Trophoblast cell (in vitro differentiated cells and primary cell): ENCODE measurements at regions not wholly inside any gene's neighbourhood (a gene's known extent, or its start where the extent isn't known, plus 50 kb on each side); places are given as distances from the start of the nearest gene placed in this dataset.

Experiments
- DNase-seq, 2 donors: peaks; one replicate each; pipeline ENCODE4 v3.0.0-alpha.2; 2016
- H2AFZ ChIP-seq: 2 replicates; pipeline ENCODE4 v1.6.1; 2013; ENCODE audit warnings: low read length, moderate library complexity, mild to moderate bottlenecking; ENCODE audit not compliant: insufficient read depth, poor library complexity
- H2AK5ac ChIP-seq: 2 replicates; pipeline ENCODE4 v1.6.1; 2013; ENCODE audit warnings: mild to moderate bottlenecking, low read length
- H2BK120ac ChIP-seq: 2 replicates; pipeline ENCODE4 v1.6.1; 2013; ENCODE audit warnings: low read length, mild to moderate bottlenecking, moderate library complexity; ENCODE audit not compliant: insufficient read depth, poor library complexity
- H2BK12ac ChIP-seq: 2 replicates; pipeline ENCODE4 v1.6.1; 2013; ENCODE audit warnings: mild to moderate bottlenecking, low read length, moderate library complexity
- H2BK5ac ChIP-seq: 2 replicates; pipeline ENCODE4 v1.6.1; 2013; ENCODE audit warnings: low read length, low read depth, moderate library complexity, mild to moderate bottlenecking; ENCODE audit not compliant: poor library complexity
- H3K14ac ChIP-seq: 2 replicates; pipeline ENCODE4 v1.6.1; 2013; ENCODE audit warnings: mild to moderate bottlenecking, low read length
- H3K18ac ChIP-seq: 2 replicates; pipeline ENCODE4 v1.6.1; 2013; ENCODE audit warnings: mild to moderate bottlenecking, low read length
- H3K23ac ChIP-seq: 2 replicates; pipeline ENCODE4 v1.6.1; 2013; ENCODE audit warnings: low read length
- H3K27ac ChIP-seq: 2 replicates; pipeline ENCODE4 v1.5.1; 2013; ENCODE audit warnings: low read depth, mild to moderate bottlenecking, inconsistent platforms, low read length, moderate library complexity
- H3K27me3 ChIP-seq: 2 replicates; pipeline ENCODE4 v1.6.1; 2013; ENCODE audit warnings: inconsistent platforms, mild to moderate bottlenecking, low read length, moderate library complexity; ENCODE audit not compliant: insufficient read depth
- H3K36me3 ChIP-seq, 2 experiments: 1 replicate in 1 of 2; 2 replicates in 1 of 2; pipeline ENCODE4 v1.6.1; 2013; ENCODE audit warnings: low read length in 2 of 2, mild to moderate bottlenecking in 2 of 2, moderate library complexity in 1 of 2; ENCODE audit not compliant: insufficient read depth in 2 of 2, control insufficient read depth in 1 of 2
- H3K4ac ChIP-seq: 2 replicates; pipeline ENCODE4 v1.6.1; 2013; ENCODE audit warnings: low read depth, mild to moderate bottlenecking, low read length, moderate library complexity
- H3K4me1 ChIP-seq, 2 experiments: 1 replicate in 1 of 2; 2 replicates in 1 of 2; pipeline ENCODE4 v1.6.1; 2013; ENCODE audit warnings: low read length in 2 of 2, mild to moderate bottlenecking in 2 of 2, moderate library complexity in 1 of 2; ENCODE audit not compliant: insufficient read depth in 2 of 2, control insufficient read depth in 1 of 2
- H3K4me2 ChIP-seq: 2 replicates; pipeline ENCODE4 v1.6.1; 2013; ENCODE audit warnings: inconsistent platforms, mild to moderate bottlenecking, low read length, moderate library complexity
- H3K4me3 ChIP-seq: 2 replicates; pipeline ENCODE4 v1.5.1; 2013; ENCODE audit warnings: mild to moderate bottlenecking, low read depth, low read length, inconsistent platforms
- H3K79me1 ChIP-seq: one replicate; pipeline ENCODE4 v1.6.1; 2013; ENCODE audit warnings: low read length
- H3K79me2 ChIP-seq: 2 replicates; pipeline ENCODE4 v1.6.1; 2013; ENCODE audit warnings: low read length, mild to moderate bottlenecking; ENCODE audit not compliant: control insufficient read depth, insufficient read depth, poor library complexity
- H3K9ac ChIP-seq: 2 replicates; pipeline ENCODE4 v1.6.1; 2013; ENCODE audit warnings: mild to moderate bottlenecking, low read length
- H3K9me3 ChIP-seq: 2 replicates; pipeline ENCODE4 v1.6.1; 2013; ENCODE audit warnings: low read depth, mild to moderate bottlenecking, control low read depth, inconsistent platforms, low read length; ENCODE audit not compliant: insufficient read depth
- H4K12ac ChIP-seq: 2 replicates; pipeline ENCODE4 v1.6.1; 2013; ENCODE audit warnings: low read depth, mild to moderate bottlenecking, low read length, moderate library complexity
- H4K8ac ChIP-seq: 2 replicates; pipeline ENCODE4 v1.6.1; 2013; ENCODE audit warnings: low read depth, mild to moderate bottlenecking, low read length, moderate library complexity
- H4K91ac ChIP-seq: one replicate; pipeline ENCODE4 v1.6.1; 2013; ENCODE audit warnings: low read depth, mild to moderate bottlenecking, low read length, moderate library complexity
- WGBS: extraction: QIAGEN DNeasy Blood & Tissue Kit; methylation state at CpG from one replicate; pipeline ENCODE4 v1.1.7; 2013; ENCODE audit warnings: missing lambda C conversion rate; ENCODE audit not compliant: insufficient read length, insufficient coverage; ENCODE audit errors: extremely low coverage; 5-methylcytosine and 5-hydroxymethylcytosine counted together

DNA sequence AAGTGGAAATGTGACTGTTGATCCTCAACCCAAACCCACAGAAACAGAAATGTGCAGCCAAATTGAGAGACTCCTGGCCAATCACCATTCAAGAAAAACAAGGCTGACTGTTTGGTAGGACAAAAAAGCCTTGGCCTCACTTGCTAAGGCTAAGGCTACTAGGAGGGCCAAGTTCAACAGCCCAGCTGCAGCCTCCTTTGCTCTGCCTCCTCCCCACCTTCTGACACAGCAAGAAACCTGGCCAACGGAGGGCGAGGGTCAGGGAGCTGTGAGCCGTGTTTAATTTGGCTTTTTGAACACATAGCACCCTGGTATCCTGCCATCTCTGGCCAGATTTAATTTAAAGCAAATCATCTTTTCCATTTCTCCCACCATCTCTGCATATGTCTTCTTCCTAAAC lies 165.8 kb upstream of the RAB4A start:
- H3K36me3 ChIP-seq, result no peaks in the 10 kb centered on the region
- H3K4me3 ChIP-seq, result no peak overlapping the region
- no peak overlapping the region for H2AK5ac ChIP-seq
- H4K91ac ChIP-seq, result no peak overlapping the region
- no peak overlapping the region for H2BK120ac ChIP-seq
- no peak overlapping the region for H3K27ac ChIP-seq
- H3K9ac ChIP-seq, result no peak overlapping the region
- no peak for DNase-seq
- H3K4ac ChIP-seq, result no peak overlapping the region
- H3K4me2 ChIP-seq, result no peak overlapping the region
- H3K23ac ChIP-seq, result no peak overlapping the region
- H2BK12ac ChIP-seq, result peak overlapping the region; percentile 0
- no CpG with 5 or more reads among the region's 3 CpGs for WGBS
- peaks cover 29 to 43% of the 10 kb centered on the region in 2 experiments for H3K4me1 ChIP-seq
- H2AFZ ChIP-seq, result no peak overlapping the region
- no peak overlapping the region for H4K8ac ChIP-seq
- H3K27me3 ChIP-seq, result no peaks in the 10 kb centered on the region
- H3K18ac ChIP-seq, result no peak overlapping the region
- no peak overlapping the region for H3K14ac ChIP-seq
- H4K12ac ChIP-seq, result no peak overlapping the region
- peaks cover 40% of the 10 kb centered on the region for H3K79me1 ChIP-seq
- H3K9me3 ChIP-seq, result no peaks in the 10 kb centered on the region
- H3K79me2 ChIP-seq, result no peaks in the 10 kb centered on the region
- no peak overlapping the region for H2BK5ac ChIP-seq

DNA sequence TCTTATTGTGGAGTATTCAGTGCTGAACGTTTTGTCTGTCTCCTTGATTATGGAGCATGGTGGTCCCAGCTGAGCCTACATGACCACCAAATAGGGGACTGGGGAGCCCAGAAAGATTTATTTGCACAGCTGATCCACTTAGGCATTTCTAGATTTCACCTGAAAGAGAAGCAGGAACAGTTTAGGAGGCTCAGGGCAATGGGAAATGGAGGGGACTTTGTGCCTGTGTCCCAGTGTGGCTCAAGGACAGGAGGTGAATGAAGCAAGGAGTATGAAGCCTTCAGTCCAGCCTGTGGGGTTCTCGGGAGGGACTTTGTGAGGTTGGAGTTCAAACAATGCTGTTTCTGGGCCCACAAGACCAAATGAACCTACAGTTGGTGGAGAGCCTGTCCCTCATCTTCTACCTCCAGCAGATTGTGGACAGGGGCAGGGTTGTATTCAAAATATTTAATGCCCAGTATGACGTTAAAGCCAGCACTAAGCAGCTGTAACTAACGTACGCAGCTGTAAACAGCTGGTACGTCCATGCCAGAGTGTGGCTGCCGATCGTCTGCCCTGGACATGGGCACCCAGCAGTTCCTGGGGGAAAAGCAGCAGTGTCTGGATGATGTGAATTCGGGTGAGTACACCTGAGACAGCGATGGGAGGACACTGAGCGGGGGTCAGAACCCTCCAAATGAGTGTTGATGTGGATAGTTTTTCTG lies 164.9 kb upstream of the RAB4A start:
- no peak overlapping the region for H2AFZ ChIP-seq
- H4K91ac ChIP-seq, result peak overlapping the region; percentile 33
- no peaks in the 10 kb centered on the region for H3K27me3 ChIP-seq
- no peak overlapping the region for H3K23ac ChIP-seq
- no peak overlapping the region for H3K4me2 ChIP-seq
- H2BK120ac ChIP-seq, result peak overlapping the region; percentile 50
- no CpG with 5 or more reads among the region's 11 CpGs for WGBS
- no peaks in the 10 kb centered on the region for H3K79me2 ChIP-seq
- peaks cover 27 to 41% of the 10 kb centered on the region in 2 experiments for H3K4me1 ChIP-seq
- peaks cover 34% of the 10 kb centered on the region for H3K79me1 ChIP-seq
- no peak overlapping the region for H3K9ac ChIP-seq
- no peaks in the 10 kb centered on the region for H3K36me3 ChIP-seq
- no peaks in the 10 kb centered on the region for H3K9me3 ChIP-seq
- no peak overlapping the region for H3K27ac ChIP-seq
- H4K12ac ChIP-seq, result no peak overlapping the region
- H4K8ac ChIP-seq, result no peak overlapping the region
- peak overlapping the region; percentile 5 for H3K18ac ChIP-seq
- no peak overlapping the region for H3K4me3 ChIP-seq
- peak overlapping the region; percentile 9 for H3K14ac ChIP-seq
- DNase-seq, result no peak
- H2BK12ac ChIP-seq, result peak overlapping the region; percentile 64
- H2AK5ac ChIP-seq, result peak overlapping the region; percentile 51
- H2BK5ac ChIP-seq, result no peak overlapping the region
- no peak overlapping the region for H3K4ac ChIP-seq

DNA sequence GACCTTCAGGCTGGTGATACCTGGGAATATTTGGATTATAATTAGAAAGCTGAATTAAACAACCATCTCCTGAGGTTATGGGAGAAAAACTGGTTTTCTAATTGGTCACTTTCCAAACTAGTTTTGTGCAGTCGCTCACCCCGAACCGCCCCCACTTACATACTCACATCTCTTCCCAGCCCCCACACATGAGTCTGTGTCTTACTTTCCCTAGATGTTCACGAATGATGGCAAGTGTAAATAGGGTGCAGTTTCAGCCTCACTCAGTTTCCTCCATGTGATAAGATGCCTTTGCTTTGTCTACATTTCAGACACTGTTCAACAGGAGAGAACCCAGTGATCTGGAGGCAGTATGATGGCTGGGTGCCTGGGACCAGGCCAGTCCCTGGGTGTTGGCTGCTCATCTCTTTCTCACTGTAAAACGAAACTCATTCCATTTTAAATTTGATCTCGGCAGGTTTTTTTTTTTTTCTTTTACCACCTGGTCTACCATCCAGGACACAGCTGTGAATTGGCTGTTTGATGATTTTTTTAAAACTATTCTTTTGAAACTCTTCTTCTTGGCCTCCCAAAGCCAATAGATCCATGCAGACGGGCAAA lies 164.3 kb upstream of the RAB4A start:
- Histone ChIP-seq H3K9ac (no peak overlapping the region), H3K9me3 (no peaks in the 10 kb centered on the region), H4K91ac (peak overlapping the region; percentile 59), H3K14ac (no peak overlapping the region), H3K4ac (no peak overlapping the region), H4K8ac (no peak overlapping the region), H4K12ac (no peak overlapping the region), H3K4me1 (peaks cover 24 to 37% of the 10 kb centered on the region in 2 experiments), H3K18ac (peak overlapping the region; percentile 55), H2BK12ac (peak overlapping the region; percentile 41), H3K79me1 (peaks cover 31% of the 10 kb centered on the region), H2AK5ac (peak overlapping the region; percentile 18), H3K27ac (no peak overlapping the region), H3K79me2 (no peaks in the 10 kb centered on the region), H3K27me3 (no peaks in the 10 kb centered on the region), H3K4me2 (no peak overlapping the region), H3K4me3 (no peak overlapping the region), H2AFZ (no peak overlapping the region), H3K23ac (no peak overlapping the region), H3K36me3 (no peaks in the 10 kb centered on the region), H2BK120ac (peak overlapping the region; percentile 50), H2BK5ac (no peak overlapping the region)
- DNase-seq, result no peak
- WGBS, result no CpG with 5 or more reads among the region's 7 CpGs

DNA sequence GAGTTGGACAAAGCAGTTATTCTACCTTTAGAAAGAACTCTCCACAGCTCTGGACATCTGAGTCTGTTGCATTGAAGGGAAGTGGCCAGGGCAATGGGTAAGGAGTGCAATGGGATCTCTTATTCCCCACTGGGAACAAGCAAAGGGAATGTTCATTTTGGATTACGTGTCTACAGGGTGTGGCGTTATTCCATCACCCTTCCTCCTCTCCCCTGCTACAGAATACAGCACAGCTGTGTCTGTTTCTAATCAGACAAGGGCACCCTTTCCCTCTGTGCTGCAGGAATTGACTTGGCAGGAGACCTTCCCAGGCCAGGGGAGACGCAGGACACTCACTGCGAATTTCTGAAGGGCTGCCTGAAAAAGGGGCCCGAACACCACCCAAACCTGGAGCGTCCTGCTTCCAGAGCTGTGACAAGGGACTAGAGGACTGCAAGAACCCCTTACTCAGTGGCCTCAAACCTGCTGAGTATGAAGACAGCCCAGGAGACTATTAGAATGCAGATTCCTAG lies 163.6 kb upstream of the RAB4A start:
- WGBS, result no CpG with 5 or more reads among the region's 6 CpGs
- peak overlapping the region; percentile 44 for H3K14ac ChIP-seq
- peaks cover 24 to 32% of the 10 kb centered on the region in 2 experiments for H3K4me1 ChIP-seq
- H3K4me3 ChIP-seq, result no peak overlapping the region
- H3K36me3 ChIP-seq, result no peaks in the 10 kb centered on the region
- no peak overlapping the region for H4K8ac ChIP-seq
- H3K79me2 ChIP-seq, result no peaks in the 10 kb centered on the region
- no peaks in the 10 kb centered on the region for H3K27me3 ChIP-seq
- H3K9me3 ChIP-seq, result no peaks in the 10 kb centered on the region
- H2BK5ac ChIP-seq, result no peak overlapping the region
- peak overlapping the region; percentile 58 for H4K91ac ChIP-seq
- H3K9ac ChIP-seq, result no peak overlapping the region
- no peak overlapping the region for H3K18ac ChIP-seq
- no peak overlapping the region for H3K4ac ChIP-seq
- DNase-seq, result no peak
- peak overlapping the region; percentile 7 for H2BK12ac ChIP-seq
- H4K12ac ChIP-seq, result no peak overlapping the region
- H3K4me2 ChIP-seq, result no peak overlapping the region
- peaks cover 29% of the 10 kb centered on the region for H3K79me1 ChIP-seq
- no peak overlapping the region for H3K23ac ChIP-seq
- H2AFZ ChIP-seq, result no peak overlapping the region
- peak overlapping the region; percentile 4 for H2AK5ac ChIP-seq
- peak overlapping the region; percentile 40 for H2BK120ac ChIP-seq
- peak overlapping the region; percentile 4 for H3K27ac ChIP-seq
